GM19463 (cell line): ENCODE measurements at regions not wholly inside any gene's neighbourhood (a gene's known extent, or its start where the extent isn't known, plus 50 kb on each side); places are given as distances from the start of the nearest gene placed in this dataset.

Experiments used
- ATAC-seq: cut with Tn5 transposase; IDR thresholded peaks from one replicate; pipeline ENCODE4 v1.9.1; 2021; ENCODE audit warnings: mild to moderate bottlenecking, moderate library complexity; ENCODE audit not compliant: unreplicated experiment

DNA sequence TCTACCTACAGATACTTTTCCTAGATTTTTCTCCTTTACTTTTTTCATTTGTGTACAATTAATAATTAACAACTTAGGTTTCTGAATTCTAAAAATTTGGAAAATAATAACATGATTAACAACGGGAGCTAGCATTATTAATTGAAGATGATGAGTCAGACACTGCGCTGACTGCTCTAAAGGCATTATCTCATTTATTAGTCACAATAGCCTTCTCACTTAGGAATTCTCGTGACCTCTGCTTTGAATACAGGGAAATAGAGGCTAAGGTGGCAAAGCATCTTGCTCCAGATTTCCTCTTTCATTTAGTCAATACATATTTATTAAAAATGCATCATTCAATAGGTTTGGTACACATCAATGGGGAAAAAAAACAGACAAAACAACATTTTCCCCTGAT lies 441.3 kb downstream of the PCDH18 start:
- no peak for ATAC-seq

DNA sequence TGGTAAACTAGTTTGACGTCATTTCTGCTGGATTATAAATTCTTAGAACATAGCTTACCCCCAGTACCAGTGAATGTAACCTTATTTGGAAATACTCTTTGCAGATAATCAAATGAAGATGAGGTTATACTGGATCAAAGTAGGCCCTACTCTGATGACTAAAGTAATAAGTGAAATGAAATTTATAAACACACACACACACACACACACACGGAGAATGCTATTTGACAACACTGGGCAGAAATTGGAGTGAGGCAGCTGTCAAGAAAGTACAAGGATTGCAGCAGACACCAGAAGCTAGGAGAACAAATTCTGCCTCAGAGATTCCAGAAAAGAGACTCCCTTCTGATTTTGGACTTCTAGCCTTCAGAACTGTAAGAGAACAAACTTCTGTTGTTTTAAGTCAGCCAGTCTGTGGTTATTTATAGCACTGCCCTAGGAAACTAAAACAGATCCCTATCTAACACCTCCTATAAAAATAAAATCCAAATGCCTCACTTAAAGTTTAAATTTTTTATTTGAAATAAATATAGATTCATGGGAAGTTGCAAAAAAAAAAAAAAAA lies 448.6 kb downstream of the PCDH18 start:
- no peak for ATAC-seq

DNA sequence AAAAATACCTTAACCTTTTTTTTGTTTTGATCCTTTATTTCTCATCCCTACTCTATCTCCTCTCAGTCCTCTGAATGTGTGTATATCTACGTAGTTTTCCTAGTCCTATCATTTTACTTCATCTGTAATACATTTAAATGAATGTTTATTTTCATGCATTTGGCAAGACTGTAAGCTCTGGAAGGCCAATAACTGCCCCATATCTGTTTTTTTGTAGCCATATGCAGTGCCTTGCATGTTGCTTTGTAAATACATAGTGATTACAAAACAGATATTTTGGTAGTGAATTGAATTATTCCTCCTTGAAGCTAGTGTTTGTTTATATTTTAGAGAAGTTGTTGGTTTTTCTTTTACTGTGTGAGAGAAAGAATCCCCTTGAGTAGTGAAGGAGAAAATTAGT lies 450.2 kb downstream of the PCDH18 start:
- no peak for ATAC-seq

DNA sequence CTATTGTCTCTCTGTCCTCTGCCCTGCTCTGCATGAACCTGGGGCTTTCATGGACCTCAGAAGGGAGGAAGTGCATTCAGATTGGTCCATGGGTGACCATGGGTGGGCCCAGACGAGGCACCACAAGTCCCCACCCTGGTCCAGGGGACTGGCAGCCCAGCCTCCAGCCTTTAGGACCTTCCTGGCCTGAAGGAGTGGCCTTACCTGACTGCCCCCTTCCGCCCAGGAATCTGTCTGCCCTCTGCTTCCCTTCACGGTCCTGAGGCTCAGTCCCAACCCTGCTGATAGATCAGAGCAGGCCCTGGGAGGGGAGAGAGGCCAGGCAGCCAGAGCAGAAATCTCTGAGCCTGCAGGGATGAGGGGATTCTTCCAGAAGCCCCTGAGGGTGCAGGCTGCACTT lies 455.4 kb downstream of the PCDH18 start:
- no peak for ATAC-seq

DNA sequence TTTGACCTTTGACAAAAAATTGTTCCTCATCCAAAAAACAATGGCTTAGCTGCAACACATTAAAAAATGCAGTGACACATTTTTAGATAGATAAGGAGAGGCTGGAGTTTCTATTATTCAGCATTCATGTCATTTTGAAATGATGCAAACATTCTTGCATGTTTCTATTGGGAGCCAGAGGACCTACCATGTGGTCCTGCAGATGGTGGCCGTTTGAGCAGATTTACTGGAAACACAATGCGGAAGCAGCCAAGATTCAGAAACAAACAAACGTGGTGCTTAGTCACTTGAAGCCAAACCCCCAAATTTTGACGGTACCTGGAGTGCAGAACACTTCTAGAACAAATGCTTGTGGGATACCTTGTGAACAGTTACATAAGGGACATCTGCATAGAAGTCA lies 456.7 kb downstream of the PCDH18 start:
- ATAC-seq: no peak

DNA sequence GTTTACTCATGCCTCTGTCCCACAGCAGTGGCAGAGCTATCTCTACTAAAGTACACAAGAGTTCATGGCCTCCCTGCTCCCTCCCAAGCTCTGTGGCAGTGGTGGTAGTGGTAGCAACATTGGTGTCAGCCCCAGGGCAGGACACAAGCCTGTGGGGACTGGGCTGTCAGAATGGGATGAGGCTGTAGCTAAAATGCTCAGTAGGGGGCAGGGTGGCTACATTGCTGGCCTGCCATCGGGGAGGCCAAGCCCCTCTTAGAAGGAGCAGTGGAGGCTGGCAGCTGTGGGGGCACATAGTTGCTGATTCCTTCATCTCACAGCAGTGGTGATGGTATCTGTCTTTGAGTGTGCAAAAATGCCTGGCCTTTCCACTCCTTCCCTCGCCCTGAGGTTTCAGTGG lies 461.7 kb downstream of the PCDH18 start:
- ATAC-seq: no peak

DNA sequence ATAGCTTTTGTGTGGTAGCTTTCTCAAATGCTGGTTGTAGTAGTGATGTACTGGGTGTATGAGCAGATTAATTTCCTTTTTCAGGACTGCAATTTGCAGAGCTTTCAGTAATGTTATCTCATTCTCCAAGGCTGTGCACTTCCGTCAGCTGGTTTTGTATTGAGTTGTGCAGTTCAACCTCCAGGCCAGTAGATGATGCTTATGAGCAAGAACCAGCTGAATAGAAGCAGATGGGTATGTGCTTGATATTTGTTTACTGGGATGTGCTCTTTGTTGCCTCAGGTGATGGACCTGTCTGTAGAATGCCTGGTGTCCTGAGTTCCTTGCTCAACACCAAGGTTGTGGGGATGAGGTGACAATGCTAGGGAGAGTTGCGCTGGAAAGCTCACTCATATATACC lies 462.8 kb downstream of the PCDH18 start:
- ATAC-seq: no peak

DNA sequence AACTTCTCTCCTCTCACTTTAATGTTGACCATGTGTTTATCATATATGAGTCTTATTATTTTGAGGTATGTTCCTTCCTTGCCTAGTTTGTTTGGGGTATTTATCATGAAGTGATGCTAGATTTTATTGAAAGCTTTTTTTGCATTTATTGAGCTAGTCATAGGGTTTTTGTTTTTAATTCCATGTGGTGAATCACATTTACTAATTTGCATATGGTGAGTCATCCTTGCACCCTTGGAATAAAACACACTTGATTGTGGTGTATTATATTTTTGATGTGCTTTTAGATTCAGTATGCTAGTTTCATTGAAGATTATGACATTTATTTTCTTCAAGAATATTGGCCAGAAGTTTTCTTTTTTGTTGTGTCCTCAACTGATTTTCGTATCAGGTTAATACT lies 464.6 kb downstream of the PCDH18 start:
- no peak for ATAC-seq

DNA sequence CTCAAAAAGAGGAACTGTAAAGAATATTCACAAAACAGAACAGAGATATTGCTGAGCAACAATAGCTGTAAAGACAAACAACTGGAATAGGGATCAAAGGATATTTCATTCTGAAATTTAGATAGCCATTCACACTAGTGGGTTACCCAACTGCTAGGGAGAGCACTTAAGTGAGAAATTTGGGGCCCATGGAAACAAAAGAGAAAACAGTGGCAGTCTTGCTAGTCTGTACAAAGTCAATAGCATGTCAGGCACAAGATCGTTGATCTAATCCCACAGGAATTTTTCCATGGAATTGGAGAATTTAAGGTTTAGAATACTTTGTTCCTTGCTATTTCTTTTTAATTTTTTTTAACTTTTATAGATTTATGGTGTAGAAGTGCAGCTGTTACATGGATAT lies 467.0 kb downstream of the PCDH18 start:
- ATAC-seq: no peak

DNA sequence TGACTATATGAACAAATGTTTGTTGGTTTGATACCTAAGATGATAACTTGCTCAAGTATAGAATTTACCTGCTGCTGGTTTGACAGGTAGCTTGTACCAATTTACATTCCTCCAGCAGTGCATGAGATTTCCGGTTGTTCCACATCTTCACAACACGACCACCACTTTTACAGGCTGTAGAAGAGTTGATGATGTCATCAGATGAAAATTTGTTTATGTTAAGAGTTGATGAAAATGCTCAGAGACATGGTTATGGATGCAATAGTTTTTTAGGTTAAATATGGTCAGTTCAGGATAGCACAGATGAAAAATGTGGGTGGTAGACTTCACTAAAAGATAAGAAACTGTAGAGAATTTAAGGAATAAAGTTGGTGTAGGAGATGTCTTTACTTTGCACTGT lies 468.3 kb downstream of the PCDH18 start:
- no peak for ATAC-seq

DNA sequence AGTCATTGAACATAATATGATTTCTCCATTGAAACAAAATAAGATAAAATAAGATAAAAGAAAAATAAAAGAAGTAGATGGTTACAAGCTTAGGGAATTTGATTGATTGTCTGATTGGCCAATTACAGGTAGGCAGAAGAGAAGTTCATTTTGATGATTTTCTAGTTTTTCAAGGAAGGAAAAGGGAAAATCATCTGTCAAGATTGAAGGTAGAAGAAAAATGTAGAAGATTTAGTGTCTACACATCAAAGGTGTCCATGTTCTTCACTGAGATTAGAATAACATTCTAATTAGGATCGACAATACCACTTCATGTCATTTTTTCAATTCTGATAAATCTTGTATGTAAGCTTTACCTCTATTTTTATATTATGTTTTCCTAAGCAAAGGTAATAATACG lies 489.1 kb downstream of the PCDH18 start:
- ATAC-seq: no peak

DNA sequence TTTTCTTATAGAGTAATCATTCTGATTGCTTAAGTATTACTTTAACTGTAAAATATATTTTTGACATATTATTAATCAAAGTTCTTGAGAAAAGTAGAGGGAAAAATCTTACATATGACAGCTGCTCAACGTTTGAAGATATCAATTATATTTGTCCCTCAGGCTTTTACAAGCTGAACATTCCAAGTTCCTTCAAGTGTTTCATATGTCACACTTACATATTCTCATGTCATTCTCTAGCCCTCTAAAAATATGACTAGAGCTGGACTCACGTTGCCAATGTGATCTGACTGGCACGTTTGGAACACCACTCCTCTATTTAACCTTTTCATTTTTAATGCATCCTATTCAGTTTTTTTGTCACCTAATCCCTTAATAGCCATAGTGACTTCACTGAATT lies 492.9 kb downstream of the PCDH18 start:
- ATAC-seq: no peak

DNA sequence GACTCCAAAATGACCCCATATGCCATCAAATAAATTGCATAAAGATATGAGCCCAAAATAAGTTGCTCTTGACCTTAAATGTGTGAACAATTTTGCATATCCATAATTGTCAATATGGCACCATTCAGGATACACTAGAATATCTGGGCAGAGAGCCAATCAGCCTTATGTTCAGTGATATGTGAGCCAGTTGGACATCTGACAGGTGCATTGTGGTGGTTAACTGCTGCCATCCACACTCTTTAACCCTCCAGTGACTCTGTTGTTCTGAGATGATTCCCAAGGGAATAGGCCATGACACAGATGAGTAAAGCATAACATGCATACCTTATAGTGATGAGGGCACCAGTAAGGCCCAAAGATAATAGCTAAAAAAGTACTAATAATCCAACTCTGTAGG lies 500.1 kb downstream of the PCDH18 start:
- ATAC-seq: no peak

DNA sequence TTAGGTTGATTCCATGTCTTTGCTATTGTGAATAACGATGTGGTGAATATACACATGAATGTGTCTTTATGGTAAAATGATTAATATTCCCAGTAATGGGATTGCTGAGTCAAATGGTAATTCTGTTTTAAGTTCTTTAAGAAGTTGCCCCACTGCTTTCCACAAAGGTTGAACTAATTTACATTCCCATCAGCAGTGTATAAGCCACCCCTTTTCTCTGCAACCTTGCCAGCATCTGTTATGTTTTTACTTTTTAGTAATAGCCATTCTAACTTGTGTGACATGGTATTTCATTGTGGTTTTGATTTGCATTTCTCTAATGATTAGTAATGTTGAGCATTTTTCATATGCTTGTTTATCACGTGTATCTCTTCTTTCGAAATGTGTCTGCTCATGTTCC lies 503.3 kb downstream of the PCDH18 start:
- no peak for ATAC-seq

DNA sequence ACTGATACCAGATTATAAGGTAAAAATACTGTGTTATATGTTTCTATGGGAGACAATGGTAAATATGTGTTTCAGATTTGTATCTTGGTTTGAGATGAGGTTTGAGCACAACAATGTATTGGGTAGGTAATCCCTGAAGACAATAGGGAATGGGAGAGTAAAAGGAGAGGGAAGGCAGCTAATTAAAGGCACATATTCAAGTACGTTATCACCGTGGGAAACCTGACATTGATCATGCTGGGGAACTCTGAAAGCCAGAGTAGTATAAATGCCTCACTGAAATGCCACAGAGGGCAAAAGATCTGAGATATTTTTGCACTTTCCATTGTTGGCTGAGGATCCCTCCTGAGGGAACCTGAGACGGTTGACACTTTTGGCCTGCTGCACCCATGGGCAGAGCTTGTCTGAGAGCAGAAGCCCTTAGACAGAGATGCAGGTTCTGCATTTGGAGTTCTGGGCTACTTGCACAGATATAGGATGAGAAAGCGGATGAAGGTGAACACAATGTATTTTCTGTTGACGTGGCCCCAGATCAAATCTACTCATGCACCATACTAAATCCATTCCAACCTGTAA lies 506.7 kb downstream of the PCDH18 start:
- no peak for ATAC-seq

DNA sequence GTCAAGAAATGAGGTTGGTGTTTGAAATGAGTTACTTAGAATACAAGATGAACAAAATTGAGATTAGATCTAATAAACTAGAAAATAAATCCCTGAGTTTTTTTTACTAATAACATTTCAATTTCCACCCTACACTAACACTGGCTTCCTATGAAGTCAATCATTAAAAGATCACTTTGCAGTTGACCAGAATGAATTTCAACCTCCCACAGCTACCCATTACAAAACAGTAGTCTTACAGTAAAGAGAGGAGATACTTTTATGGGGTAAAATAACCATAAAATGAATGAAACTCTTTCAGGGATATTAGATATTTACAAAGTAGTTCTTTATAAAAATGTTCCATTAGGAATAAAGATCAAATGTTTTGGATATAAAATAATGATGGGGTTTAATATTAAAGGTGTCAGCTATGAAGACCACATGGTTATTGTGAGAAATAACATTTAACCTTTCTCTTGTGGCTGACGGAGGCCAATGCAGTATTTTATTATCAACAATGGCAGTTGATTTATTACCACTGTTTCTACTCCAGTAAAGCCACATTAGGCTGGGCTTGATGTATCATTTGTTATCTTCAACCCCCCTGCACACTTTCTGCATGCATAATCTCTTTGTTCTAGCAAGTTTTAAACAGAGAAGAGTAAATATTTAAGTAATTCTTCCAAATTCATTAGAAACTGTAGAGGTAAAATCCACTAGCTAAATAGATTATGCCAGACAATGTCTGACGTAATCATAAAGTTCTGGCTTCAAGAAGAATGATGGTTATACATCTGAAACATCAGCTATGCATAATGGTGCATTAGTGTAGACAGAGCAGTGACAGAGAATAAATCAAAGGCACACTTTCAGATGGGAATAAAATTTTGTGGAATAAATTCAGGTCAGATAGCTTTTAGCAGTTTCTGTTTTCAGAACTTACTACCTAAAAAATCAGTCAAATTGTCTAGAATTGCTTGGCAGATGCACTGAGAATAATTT lies 516.6 kb downstream of the PCDH18 start:
- ATAC-seq: no peak

DNA sequence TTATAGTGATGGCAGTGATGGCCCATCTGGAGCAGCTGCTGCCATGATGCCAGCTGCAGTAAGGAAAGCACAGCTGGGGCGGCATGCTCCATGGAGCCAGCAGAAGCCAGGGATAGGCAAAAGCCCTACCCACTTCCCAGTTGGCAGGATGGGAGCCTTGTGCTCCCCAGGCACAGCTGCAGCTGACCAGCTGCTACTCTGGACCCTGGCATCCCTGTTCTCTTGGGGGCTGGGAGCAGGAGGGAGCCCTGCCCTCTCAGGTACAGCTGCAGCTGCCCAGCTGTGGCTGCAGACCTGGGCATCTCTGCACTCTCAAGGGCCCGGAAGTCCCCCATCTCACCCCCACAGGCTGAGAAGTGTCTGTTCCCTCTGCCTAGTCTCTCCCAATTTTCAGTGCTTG lies 531.9 kb downstream of the PCDH18 start:
- ATAC-seq: no peak

DNA sequence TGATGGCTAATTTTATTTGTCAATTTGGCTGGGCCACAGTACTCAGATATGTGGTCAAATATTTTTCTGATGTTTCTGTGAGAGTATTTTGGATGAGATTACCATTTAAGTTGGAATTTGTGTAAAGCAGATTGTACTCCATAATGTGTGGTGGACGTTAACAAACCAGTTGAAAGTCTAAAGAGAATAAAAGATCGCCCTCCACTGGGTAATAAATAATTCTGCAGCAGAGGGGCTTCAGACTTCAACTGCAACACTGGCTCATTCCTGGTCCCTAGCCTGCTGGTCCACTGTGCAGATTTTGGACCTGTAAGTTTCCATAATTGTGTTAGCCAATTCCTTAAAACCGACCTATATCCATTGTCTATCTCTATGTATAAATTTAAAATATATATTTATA lies 540.3 kb downstream of the PCDH18 start:
- ATAC-seq: no peak

DNA sequence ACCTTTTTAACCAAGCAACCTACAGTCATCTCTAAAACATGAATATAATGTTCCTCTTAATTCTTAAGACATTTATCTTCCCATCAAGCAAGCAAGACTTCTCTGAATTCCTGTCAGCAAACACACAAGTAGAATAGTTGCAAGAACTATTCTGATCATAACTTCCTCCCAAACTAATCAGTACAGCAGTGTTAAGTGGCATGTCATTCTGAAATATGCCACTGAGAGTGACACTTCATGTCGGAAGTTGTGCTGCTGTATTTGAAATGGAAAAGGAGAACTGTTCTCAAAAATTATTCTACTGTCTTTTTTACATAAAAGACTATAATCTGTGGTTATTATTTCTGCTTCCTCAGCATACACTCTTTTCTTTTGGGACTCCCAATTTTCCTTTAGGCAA lies 546.6 kb downstream of the PCDH18 start:
- no peak for ATAC-seq

DNA sequence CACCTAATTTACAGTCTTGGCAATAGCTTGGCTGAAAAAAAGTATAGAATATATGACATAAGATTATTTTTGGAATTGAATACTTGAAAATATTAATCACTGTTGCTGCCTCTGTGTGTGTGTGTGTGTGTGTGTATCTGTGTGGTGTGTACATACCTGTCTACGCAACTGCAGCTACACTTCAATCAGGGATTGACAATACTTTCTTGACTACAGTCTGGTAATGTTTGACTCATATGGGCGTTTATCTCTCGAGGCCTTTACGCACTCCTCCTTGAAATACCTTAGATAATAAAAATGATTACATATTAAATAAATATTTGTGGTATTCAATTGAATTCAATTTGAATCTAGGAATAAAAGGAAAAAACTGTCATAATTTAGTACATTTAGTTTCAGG lies 565.2 kb downstream of the PCDH18 start:
- ATAC-seq: no peak

DNA sequence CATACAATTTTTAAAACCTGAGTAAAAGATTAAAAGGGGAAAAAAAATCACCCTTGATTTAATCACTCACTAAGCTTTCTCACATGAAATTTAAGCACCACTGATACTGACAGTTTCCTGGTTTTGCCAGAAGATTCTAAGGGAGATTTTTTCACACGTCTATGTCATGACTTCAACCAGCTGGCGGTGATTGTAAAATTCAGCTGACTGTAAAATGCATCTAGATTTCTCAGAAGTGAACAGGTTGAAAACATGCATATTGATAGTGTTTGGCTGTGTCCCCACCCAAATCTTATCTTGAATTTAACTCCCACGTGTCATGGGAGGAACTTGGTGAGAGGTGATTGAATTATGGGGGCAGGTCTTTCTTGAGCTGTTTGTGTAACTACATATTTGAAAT lies 566.8 kb downstream of the PCDH18 start:
- no peak for ATAC-seq

DNA sequence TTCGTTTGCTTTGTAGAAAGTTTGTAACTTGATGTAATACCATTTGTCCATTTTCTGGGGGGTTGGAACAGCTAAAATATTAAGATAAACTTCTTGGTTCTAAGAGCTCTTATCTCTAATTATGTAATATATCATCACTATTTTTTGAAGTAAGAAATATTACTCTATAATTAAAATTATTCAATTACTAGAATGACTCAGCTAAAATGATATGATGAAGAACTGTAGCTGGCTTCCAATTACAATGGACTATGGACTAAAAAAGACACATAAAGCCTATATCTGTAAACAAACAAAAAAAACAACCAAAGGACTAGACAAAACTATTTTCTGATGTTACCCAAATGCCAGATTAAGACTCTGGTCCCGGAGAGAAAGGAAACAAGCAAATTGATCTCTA lies 569.4 kb downstream of the PCDH18 start:
- ATAC-seq: no peak
